ENCODE measurements at regions not wholly inside any gene's neighbourhood (a gene's known extent, or its start where the extent isn't known, plus 50 kb on each side); places are given as distances from the start of the nearest gene placed in this dataset.

GRCh38 chr5:2496891-2497290 lies 254.6 kb downstream of the IRX2 start:
- no peak overlapping the region for H4K5ac ChIP-seq (ENCODE audit: insufficient read length, low read depth, low read length)

More at GRCh38 chr5:2496891-2497290, 254.6 kb downstream of the IRX2 start:
- no peaks in the 10 kb centered on the region for H3K23me2 ChIP-seq (ENCODE audit: low read depth, low read length)
- no peaks in the 10 kb centered on the region for H4K20me1 ChIP-seq (replicated peaks in 1 of 2; ENCODE audit: control insufficient read depth in 1 of 2, insufficient read depth in 2 of 2, low read length in 2 of 2)
- H3K4me1 ChIP-seq (replicated peaks in 1 of 4; ENCODE audit: control insufficient read depth in 3 of 4, insufficient read depth in 4 of 4, low read length in 3 of 4), result peaks cover 0 to 2% (median 1%) of the 10 kb centered on the region in 4 experiments; a peak in 3 of 7 replicates
- no peak overlapping the region for H2BK12ac ChIP-seq (ENCODE audit: low read depth, low read length)
- H3K56ac ChIP-seq (replicated peaks; ENCODE audit: insufficient read length, low read depth, low read length), result no peak overlapping the region
- H3K27me3 ChIP-seq (replicated peaks in 1 of 4; ENCODE audit: control insufficient read depth in 3 of 4, extremely low read depth in 1 of 4, insufficient read depth in 3 of 4, low read length in 3 of 4), result no peaks in the 10 kb centered on the region
- H2BK120ac ChIP-seq (replicated peaks; ENCODE audit: low read depth, low read length), result no peak overlapping the region
- WGBS, 2 experiments (ENCODE audit: extremely low coverage in 1 of 2, insufficient coverage in 1 of 2, insufficient read length in 1 of 2, insufficient replicate concordance in 2 of 2, low coverage in 1 of 2, low lambda C conversion rate in 2 of 2, missing lambda C conversion rate in 1 of 2), result 93% methylated on average over 9 of the region's 9 CpGs; no CpG with 5 or more reads in 1 of the 2 experiments
- H4K8ac ChIP-seq (ENCODE audit: extremely low read depth, insufficient read depth, low read length), result no peak overlapping the region
- ChIA-PET POLR2A (ENCODE audit: partially characterized antibody) (no interaction called here), CTCF (ENCODE audit: partially characterized antibody) (interaction anchor here (1.0 to 1.6 kb wide), 3 partner anchors 9 to 20 kb away, joined by 3 read pairs; no protein-coding TSS in a partner anchor)
- H3K18ac ChIP-seq (ENCODE audit: extremely low read depth, low read length), result no peak overlapping the region
- H2BK5ac ChIP-seq (ENCODE audit: low read depth, low read length), result no peak overlapping the region
- H2AFZ ChIP-seq (ENCODE audit: low read length), result no peak overlapping the region
- H4K91ac ChIP-seq (replicated peaks; ENCODE audit: insufficient read length, low read length), result no peak overlapping the region
- no peak overlapping the region for H3K9ac ChIP-seq (replicated peaks in 1 of 4; ENCODE audit: extremely low read depth in 1 of 4, low read depth in 3 of 4, low read length in 3 of 4)
- FAIRE-seq (no peak), DNase-seq (ENCODE audit: low read depth in 1 of 2, low spot score in 2 of 2) (no peak)
- H3K4ac ChIP-seq (replicated peaks; ENCODE audit: insufficient read length, low read depth, low read length), result no peak overlapping the region
- no peak overlapping the region for H3K4me2 ChIP-seq (ENCODE audit: insufficient read depth in 1 of 2, low read depth in 2 of 2, low read length in 2 of 2)
- no peak overlapping the region for H2AK5ac ChIP-seq (ENCODE audit: low read depth, low read length)
- H3K36me3 ChIP-seq (ENCODE audit: control insufficient read depth in 2 of 4, insufficient read depth in 4 of 4, low read length in 3 of 4), result no peaks in the 10 kb centered on the region
- H2BK20ac ChIP-seq (ENCODE audit: low read length), result no peak overlapping the region
- H3K79me2 ChIP-seq (ENCODE audit: control insufficient read depth in 1 of 2, insufficient read depth in 2 of 2, low read length in 2 of 2), result no peaks in the 10 kb centered on the region
- H2BK15ac ChIP-seq (ENCODE audit: low read length), result no peak overlapping the region
- H3K27ac ChIP-seq (ENCODE audit: low read depth, low read length), result no peak overlapping the region
- no peaks in the 10 kb centered on the region for H3K79me1 ChIP-seq (ENCODE audit: low read depth, low read length)
- H3K14ac ChIP-seq (ENCODE audit: insufficient read length), result no peak overlapping the region
- no peak overlapping the region for H3K4me3 ChIP-seq (ENCODE audit: extremely low read depth in 1 of 4, insufficient read depth in 2 of 4, low read depth in 3 of 4, low read length in 4 of 4)
- peaks cover 11 to 14% of the 10 kb centered on the region in 2 experiments; a peak in 2 of 4 replicates for H3K9me3 ChIP-seq (ENCODE audit: insufficient read depth in 2 of 2, low read depth in 1 of 2, low read length in 1 of 2)
- no peak overlapping the region for H3K23ac ChIP-seq (ENCODE audit: insufficient read length)
- TF ChIP-seq NRF1 (IDR thresholded peaks at IDR 0.05; ENCODE audit: low read depth, low read length) (no peak), TEAD4 (IDR thresholded peaks at IDR 0.05; ENCODE audit: low read depth, low read length) (no peak), SUZ12 (IDR thresholded peaks at IDR 0.05; ENCODE audit: low read length) (no peak), SP4 (IDR thresholded peaks at IDR 0.05; ENCODE audit: low read length) (no peak), TAF1 (IDR thresholded peaks at IDR 0.05; ENCODE audit: low read depth, low read length) (no peak), JUN (IDR thresholded peaks at IDR 0.05; ENCODE audit: low read depth, low read length) (no peak)

Measured in H1 (cell line).